ENCODE measurements at regions not wholly inside any gene's neighbourhood (a gene's known extent, or its start where the extent isn't known, plus 50 kb on each side); places are given as distances from the start of the nearest gene placed in this dataset.

DNA sequence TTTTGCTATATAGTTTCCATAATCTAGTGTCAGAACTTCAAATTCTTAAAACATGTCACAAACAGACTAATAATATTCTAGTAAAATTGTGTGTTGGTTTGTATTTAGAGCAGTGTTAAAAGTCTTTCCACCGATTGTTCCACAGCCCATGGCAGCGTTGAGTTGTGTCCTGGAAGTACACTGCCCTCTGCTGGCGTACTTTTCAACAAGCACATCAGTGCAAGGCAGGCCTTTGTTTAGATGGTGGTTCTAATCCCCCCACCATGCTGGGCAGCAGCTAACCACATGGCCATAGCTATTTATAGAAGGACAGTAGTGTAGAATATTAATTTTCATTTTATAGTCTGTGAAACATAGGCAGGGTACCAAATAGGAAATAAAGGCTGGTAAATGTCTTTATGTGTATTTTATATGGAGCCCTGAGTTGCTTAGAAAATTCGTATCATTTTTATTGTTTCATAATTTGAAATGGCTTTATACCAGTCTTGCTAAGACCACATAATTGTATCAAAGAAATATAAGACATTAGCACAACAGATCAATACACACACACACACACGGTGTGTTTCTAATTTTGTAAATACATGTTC lies 235.4 kb downstream of the SEC23A start:
- Histone ChIP-seq H3K4me1 (ENCODE audit: control insufficient read depth, insufficient read depth, low read length) (no peaks in the 10 kb centered on the region), H3K27me3 (ENCODE audit: control insufficient read depth, insufficient read depth, low read length) (no peaks in the 10 kb centered on the region), H3K9me3 (ENCODE audit: control insufficient read depth, insufficient read depth, low read depth, low read length) (no peaks in the 10 kb centered on the region), H3K27ac (ENCODE audit: low read length) (no peak overlapping the region), H3K4me3 (ENCODE audit: low read depth in 2 of 2, low read length in 2 of 2) (no peak overlapping the region), H3K36me3 (ENCODE audit: control insufficient read depth, insufficient read depth, low read length) (no peaks in the 10 kb centered on the region)
- no TSS peak for BruUV-seq (replicated peaks)
- DNase-seq (ENCODE audit: low read depth, low spot score) (peak; percentile 17), ATAC-seq (peak; percentile 88)
- ChIA-PET POLR2A (no interaction called here), CTCF (interaction anchor here (0.5 to 1.2 kb wide), 2 partner anchors 144 to 236 kb away, joined by 3 to 5 read pairs; no protein-coding TSS in a partner anchor)
- in situ Hi-C loops (cut with HindIII; ENCODE audit: low pct_unique_long_range_greater_than_20kb, low sequenced_read_pairs) (no loop called here), intact Hi-C loops (cut with micrococcal nuclease; ENCODE audit: unreplicated experiment) (loop anchor here (1.0 kb wide), 2 partner anchors 145 to 964 kb away; no protein-coding TSS in a partner anchor)
- TF ChIP-seq, protein P1, sequence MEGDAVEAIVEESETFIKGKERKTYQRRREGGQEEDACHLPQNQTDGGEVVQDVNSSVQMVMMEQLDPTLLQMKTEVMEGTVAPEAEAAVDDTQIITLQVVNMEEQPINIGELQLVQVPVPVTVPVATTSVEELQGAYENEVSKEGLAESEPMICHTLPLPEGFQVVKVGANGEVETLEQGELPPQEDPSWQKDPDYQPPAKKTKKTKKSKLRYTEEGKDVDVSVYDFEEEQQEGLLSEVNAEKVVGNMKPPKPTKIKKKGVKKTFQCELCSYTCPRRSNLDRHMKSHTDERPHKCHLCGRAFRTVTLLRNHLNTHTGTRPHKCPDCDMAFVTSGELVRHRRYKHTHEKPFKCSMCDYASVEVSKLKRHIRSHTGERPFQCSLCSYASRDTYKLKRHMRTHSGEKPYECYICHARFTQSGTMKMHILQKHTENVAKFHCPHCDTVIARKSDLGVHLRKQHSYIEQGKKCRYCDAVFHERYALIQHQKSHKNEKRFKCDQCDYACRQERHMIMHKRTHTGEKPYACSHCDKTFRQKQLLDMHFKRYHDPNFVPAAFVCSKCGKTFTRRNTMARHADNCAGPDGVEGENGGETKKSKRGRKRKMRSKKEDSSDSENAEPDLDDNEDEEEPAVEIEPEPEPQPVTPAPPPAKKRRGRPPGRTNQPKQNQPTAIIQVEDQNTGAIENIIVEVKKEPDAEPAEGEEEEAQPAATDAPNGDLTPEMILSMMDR (IDR thresholded peaks at IDR 0.05) = peak; percentile 81
- TF ChIP-seq TCF7L2 (IDR thresholded peaks at IDR 0.05; ENCODE audit: low read depth, low read length) = no peak

GRCh38 chr14:38866461-38866860 lies 236.6 kb downstream of the SEC23A start:
- Histone ChIP-seq H3K27ac (ENCODE audit: low read length) (no peak overlapping the region), H3K36me3 (ENCODE audit: control insufficient read depth, insufficient read depth, low read length) (no peaks in the 10 kb centered on the region), H3K27me3 (ENCODE audit: control insufficient read depth, insufficient read depth, low read length) (no peaks in the 10 kb centered on the region), H3K4me3 (ENCODE audit: low read depth in 2 of 2, low read length in 2 of 2) (no peak overlapping the region), H3K4me1 (ENCODE audit: control insufficient read depth, insufficient read depth, low read length) (no peaks in the 10 kb centered on the region), H3K9me3 (ENCODE audit: control insufficient read depth, insufficient read depth, low read depth, low read length) (no peaks in the 10 kb centered on the region)
- no TSS peak for BruUV-seq (replicated peaks)
- ChIA-PET CTCF (no interaction called here), POLR2A (no interaction called here)
- in situ Hi-C loops (cut with HindIII; ENCODE audit: low pct_unique_long_range_greater_than_20kb, low sequenced_read_pairs) = no loop called here
- ATAC-seq (no peak), DNase-seq (ENCODE audit: low read depth, low spot score) (no peak)
- TF ChIP-seq SIN3A (IDR thresholded peaks at IDR 0.05; ENCODE audit: borderline replicate concordance, insufficient read depth, low read depth, low read length) (no peak), REST (IDR thresholded peaks at IDR 0.05; ENCODE audit: insufficient read depth in 1 of 2, low read depth in 2 of 2, low read length in 1 of 2) (no peak), POLR2AphosphoS5 (IDR thresholded peaks at IDR 0.05; ENCODE audit: low read depth, low read length) (no peak), TCF7L2 (IDR thresholded peaks at IDR 0.05; ENCODE audit: low read depth, low read length) (no peak)
- TF ChIP-seq, protein P1 (IDR thresholded peaks at IDR 0.05) = no peak
- intact Hi-C loops (cut with micrococcal nuclease; ENCODE audit: unreplicated experiment) = no loop called here

Data from Panc1 (cell line).